ENCODE measurements at regions not wholly inside any gene's neighbourhood (a gene's known extent, or its start where the extent isn't known, plus 50 kb on each side); places are given as distances from the start of the nearest gene placed in this dataset.

GRCh38 chr2:223537115-223537514 lies 65.0 kb downstream of the SCG2 start:
- no peak overlapping the region for H3K4me3 Mint-ChIP-seq
- H3K27me3 Mint-ChIP-seq, result no peaks in the 10 kb centered on the region
- H3K4me1 Mint-ChIP-seq (ENCODE audit: low read depth), result no peaks in the 10 kb centered on the region
- intact Hi-C loops (cut with micrococcal nuclease), result no loop called here
- no peaks in the 10 kb centered on the region for H3K9me3 Mint-ChIP-seq
- no peak overlapping the region for H3K27ac Mint-ChIP-seq
- no peak for DNase-seq
- H3K36me3 Mint-ChIP-seq, result no peaks in the 10 kb centered on the region
- ChIA-PET CTCF (no interaction called here), POLR2A (no interaction called here)

DNA sequence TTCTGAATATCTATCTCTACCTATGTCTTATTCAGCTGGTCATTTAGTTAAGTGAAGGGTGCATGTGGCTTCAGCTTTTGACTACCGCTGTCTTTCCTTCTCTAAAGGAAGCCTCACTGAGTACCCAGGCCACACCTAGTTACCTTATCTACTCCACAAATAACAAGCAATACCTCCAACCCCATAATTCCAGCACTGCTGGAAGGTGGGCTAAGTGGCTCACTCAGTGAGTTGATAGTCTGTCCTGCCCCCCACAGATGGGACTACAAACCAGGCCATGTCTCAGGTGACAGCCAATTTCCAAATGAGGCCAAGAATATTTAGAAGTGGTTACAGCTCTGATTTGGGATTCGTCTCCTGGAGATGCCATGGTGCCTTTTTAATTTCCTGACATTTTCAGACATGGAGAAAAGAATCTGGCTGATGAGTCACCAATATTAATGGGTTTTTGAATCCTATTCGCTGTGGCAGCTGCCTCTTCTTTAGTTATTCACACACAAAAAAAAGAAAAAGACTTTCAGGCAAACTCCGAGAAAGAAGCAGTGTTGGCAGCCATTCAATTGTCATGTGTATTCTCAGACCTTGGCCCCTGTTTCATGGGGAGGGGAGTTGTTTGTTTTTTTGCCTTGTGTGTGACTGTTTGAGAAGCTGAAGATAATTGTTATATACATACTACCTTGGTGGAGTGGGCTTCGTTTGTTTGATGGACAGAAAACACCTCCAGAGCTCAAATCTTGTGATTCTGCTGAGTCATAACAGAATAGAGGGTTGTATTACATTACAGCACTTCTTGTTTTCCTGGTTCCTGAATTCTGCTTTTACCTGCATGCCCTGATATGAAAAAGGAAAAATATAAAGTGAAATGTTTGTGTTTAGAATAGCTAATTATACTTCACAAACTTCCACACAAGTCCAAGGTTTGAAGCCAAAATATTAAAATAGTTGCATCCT lies 64.2 kb downstream of the SCG2 start:
- Mint-ChIP-seq H3K27ac (no peak overlapping the region), H3K4me1 (ENCODE audit: low read depth) (no peaks in the 10 kb centered on the region), H3K36me3 (no peaks in the 10 kb centered on the region), H3K27me3 (no peaks in the 10 kb centered on the region), H3K9me3 (no peaks in the 10 kb centered on the region), H3K4me3 (no peak overlapping the region)
- ChIA-PET CTCF (no interaction called here), POLR2A (no interaction called here)
- intact Hi-C loops (cut with micrococcal nuclease), result no loop called here
- no peak for DNase-seq

DNA sequence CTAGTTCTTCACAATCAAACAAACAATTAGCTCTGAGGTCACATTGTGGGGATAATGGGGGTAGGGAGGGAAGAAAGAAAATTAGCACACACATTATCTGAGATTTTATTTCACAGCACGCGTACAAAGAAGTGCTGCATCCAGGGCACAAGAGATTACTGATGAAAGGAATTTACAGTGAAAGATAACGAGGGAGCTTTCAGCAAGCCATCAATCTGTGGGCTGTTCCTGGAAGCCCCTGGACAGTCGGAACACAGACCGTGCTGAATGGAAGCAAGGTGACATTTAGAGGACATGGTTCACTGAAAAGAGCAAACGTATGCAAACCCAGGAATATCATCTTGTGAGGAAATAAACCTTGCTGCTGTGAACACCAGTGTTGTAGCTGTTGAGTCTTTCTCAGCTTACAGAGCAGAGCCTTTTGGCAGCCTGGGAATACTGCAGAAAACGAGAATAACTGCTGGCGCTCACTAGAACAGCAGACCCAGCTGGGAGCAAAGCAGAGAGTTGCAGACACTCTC lies 63.2 kb downstream of the SCG2 start:
- Mint-ChIP-seq H3K27ac (no peak overlapping the region), H3K4me1 (ENCODE audit: low read depth) (no peaks in the 10 kb centered on the region), H3K9me3 (no peaks in the 10 kb centered on the region), H3K4me3 (no peak overlapping the region), H3K36me3 (no peaks in the 10 kb centered on the region), H3K27me3 (no peaks in the 10 kb centered on the region)
- POLR2A ChIA-PET, result no interaction called here
- no peak for DNase-seq
- intact Hi-C loops (cut with micrococcal nuclease), result no loop called here
- CTCF ChIA-PET, result no interaction called here

DNA sequence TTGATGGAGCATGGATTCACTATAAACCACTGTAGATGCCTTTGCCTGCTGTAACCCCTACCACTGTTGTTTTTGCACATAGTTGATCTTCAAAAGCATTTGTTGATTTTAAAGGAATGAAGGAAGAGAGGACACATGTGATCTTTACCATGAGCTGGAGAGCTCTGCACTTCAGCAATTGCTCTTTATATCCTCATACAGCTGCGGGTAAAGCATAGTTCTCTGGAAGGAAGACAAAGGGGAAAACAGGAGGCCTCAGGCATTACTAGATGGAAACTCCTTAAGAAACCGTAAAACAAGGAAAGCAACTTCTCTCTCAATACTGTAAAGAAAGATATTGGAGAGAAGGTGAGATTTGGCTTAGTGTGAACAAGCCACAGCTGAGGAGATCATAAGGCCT lies 60.6 kb downstream of the SCG2 start:
- Mint-ChIP-seq H3K9me3 (no peaks in the 10 kb centered on the region), H3K4me3 (no peak overlapping the region), H3K4me1 (ENCODE audit: low read depth) (no peaks in the 10 kb centered on the region), H3K27me3 (no peaks in the 10 kb centered on the region), H3K27ac (no peak overlapping the region), H3K36me3 (no peaks in the 10 kb centered on the region)
- no peak for DNase-seq
- intact Hi-C loops (cut with micrococcal nuclease), result no loop called here
- ChIA-PET CTCF (no interaction called here), POLR2A (no interaction called here)

DNA sequence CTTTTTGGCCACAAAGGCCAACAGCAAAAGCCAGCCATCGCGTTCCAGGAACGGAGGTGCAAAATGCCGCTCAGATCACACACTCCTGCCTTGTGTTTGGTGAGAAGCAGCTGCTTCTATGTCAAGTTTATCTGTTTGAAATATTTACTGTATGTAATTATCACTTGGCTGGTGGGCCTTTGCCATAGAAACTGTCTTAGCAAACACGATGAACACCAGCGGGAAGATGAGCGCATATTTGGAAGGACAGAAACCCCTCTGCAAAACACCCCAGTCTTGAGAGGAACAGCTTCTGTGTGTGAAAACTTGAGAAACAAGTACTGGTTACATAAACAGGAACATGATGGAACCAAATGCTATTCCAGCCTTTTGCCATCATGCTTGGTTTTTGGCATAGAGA lies 59.7 kb downstream of the SCG2 start:
- no peak overlapping the region for H3K4me3 Mint-ChIP-seq
- intact Hi-C loops (cut with micrococcal nuclease), result no loop called here
- ChIA-PET POLR2A (no interaction called here), CTCF (no interaction called here)
- no peaks in the 10 kb centered on the region for H3K27me3 Mint-ChIP-seq
- no peak overlapping the region for H3K27ac Mint-ChIP-seq
- H3K4me1 Mint-ChIP-seq (ENCODE audit: low read depth), result no peaks in the 10 kb centered on the region
- DNase-seq, result no peak
- H3K36me3 Mint-ChIP-seq, result no peaks in the 10 kb centered on the region
- H3K9me3 Mint-ChIP-seq, result no peaks in the 10 kb centered on the region

DNA sequence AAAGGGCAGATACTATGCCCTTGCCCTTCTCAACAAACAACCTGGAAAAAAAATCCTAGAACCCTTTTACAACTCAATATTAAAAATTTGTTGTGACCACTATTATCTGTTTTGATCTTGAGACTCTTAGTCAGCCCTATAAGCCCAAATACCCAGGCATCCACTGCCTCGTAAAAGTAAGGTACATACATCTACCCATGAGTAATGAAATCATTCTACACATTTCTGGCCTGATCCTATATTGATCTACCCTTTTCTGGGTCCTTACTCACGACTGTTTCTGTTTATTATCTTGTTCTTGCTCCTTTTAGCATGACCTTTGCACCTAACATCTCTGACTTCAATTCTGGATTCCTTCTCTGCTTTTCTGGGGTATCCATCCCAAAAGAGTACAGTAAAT lies 56.8 kb downstream of the SCG2 start:
- no peak overlapping the region for H3K4me3 Mint-ChIP-seq
- no peaks in the 10 kb centered on the region for H3K4me1 Mint-ChIP-seq (ENCODE audit: low read depth)
- no peaks in the 10 kb centered on the region for H3K27me3 Mint-ChIP-seq
- no peaks in the 10 kb centered on the region for H3K36me3 Mint-ChIP-seq
- intact Hi-C loops (cut with micrococcal nuclease), result no loop called here
- POLR2A ChIA-PET, result no interaction called here
- CTCF ChIA-PET, result no interaction called here
- no peaks in the 10 kb centered on the region for H3K9me3 Mint-ChIP-seq
- DNase-seq, result no peak
- H3K27ac Mint-ChIP-seq, result no peak overlapping the region

- no peak overlapping the region for H3K27ac Mint-ChIP-seq
- no peak for DNase-seq
- H3K27me3 Mint-ChIP-seq, result no peaks in the 10 kb centered on the region
- no peaks in the 10 kb centered on the region for H3K9me3 Mint-ChIP-seq
- no peaks in the 10 kb centered on the region for H3K4me1 Mint-ChIP-seq (ENCODE audit: low read depth)
- intact Hi-C loops (cut with micrococcal nuclease), result no loop called here
- no peaks in the 10 kb centered on the region for H3K36me3 Mint-ChIP-seq
- ChIA-PET POLR2A (no interaction called here), CTCF (no interaction called here)
- no peak overlapping the region for H3K4me3 Mint-ChIP-seq
These were observed 56.3 kb downstream of the SCG2 start for GRCh38 chr2:223545830-223546229.

Measured in activated CD4-positive, alpha-beta memory T cell treated with anti-CD3 and anti-CD28 coated beads for 36 hours (primary cell).